ENCODE measurements at regions not wholly inside any gene's neighbourhood (a gene's known extent, or its start where the extent isn't known, plus 50 kb on each side); places are given as distances from the start of the nearest gene placed in this dataset.

DNA sequence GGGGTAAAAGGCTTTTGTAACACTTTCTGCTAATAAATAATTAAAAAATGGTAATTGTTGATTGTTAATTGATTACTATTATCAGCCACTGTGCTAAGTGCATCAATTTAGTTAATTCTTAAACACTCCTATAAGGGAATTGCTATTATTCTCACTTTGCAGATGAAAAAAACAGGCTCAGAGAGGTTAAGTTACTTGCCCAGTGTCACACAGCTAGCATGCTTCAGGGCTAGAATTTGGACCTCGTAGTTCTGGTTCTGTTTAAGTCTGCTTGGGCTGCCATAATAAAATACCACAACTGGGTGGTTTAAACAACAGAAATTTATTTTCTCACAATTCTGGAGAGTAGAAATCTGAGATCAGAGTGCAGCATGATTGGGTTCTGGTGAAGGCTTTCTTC lies 164.8 kb upstream of the TBX18 start:
- H3K36me3 ChIP-seq (ENCODE audit: control insufficient read depth, insufficient read depth, low read length) = no peaks in the 10 kb centered on the region
- DNase-seq = no peak
- no peaks in the 10 kb centered on the region for H3K4me1 ChIP-seq (ENCODE audit: control insufficient read depth, insufficient read depth, low read length)
- Mint-ChIP-seq H3K4me3 (no peak overlapping the region), H3K27ac (no peak overlapping the region), H3K4me1 (no peaks in the 10 kb centered on the region), H3K27me3 (ENCODE audit: insufficient read depth) (no peaks in the 10 kb centered on the region), H3K9me3 (no peaks in the 10 kb centered on the region), H3K36me3 (ENCODE audit: low read depth) (no peaks in the 10 kb centered on the region)
- H3K27ac ChIP-seq (ENCODE audit: low read depth, low read length) = no peak overlapping the region
- no peaks in the 10 kb centered on the region for H3K27me3 ChIP-seq (ENCODE audit: control insufficient read depth, insufficient read depth, low read length, poor library complexity, severe bottlenecking)
- H3K9ac ChIP-seq (ENCODE audit: extremely low read depth, low read length, poor library complexity, severe bottlenecking) = no peak overlapping the region
- WGBS, 2 experiments (ENCODE audit: insufficient coverage in 1 of 2, insufficient read length in 1 of 2) = 81% methylated on average over 1 of the region's 1 CpG; no CpG with 5 or more reads in 1 of the 2 experiments
- no peaks in the 10 kb centered on the region for H3K9me3 ChIP-seq (ENCODE audit: control insufficient read depth, low read length)
- H3K4me3 ChIP-seq (ENCODE audit: low read length) = no peak overlapping the region
- TF ChIP-seq, protein P1, sequence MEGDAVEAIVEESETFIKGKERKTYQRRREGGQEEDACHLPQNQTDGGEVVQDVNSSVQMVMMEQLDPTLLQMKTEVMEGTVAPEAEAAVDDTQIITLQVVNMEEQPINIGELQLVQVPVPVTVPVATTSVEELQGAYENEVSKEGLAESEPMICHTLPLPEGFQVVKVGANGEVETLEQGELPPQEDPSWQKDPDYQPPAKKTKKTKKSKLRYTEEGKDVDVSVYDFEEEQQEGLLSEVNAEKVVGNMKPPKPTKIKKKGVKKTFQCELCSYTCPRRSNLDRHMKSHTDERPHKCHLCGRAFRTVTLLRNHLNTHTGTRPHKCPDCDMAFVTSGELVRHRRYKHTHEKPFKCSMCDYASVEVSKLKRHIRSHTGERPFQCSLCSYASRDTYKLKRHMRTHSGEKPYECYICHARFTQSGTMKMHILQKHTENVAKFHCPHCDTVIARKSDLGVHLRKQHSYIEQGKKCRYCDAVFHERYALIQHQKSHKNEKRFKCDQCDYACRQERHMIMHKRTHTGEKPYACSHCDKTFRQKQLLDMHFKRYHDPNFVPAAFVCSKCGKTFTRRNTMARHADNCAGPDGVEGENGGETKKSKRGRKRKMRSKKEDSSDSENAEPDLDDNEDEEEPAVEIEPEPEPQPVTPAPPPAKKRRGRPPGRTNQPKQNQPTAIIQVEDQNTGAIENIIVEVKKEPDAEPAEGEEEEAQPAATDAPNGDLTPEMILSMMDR (conservative IDR thresholded peaks at IDR 0.05) = no peak

DNA sequence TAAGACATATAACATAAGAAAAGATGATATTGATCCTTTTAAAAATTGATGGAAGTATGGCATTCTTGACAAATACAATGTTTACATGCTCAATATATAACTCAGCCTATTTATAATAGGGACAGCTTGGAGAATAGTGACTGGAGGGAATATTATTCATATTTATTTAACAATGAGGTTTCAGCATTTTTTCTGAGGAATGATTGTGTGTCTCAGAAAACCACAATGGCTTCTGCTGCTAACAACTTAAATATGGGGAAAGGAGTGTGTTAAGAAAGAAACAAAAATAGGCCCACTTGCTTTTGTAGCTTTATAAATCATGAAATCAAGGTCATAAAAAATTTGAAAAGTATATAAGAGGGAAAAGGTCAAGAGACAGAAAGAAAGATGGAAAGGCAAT lies 163.2 kb upstream of the TBX18 start:
- H3K36me3 Mint-ChIP-seq (ENCODE audit: low read depth) = no peaks in the 10 kb centered on the region
- Histone ChIP-seq H3K4me3 (ENCODE audit: low read length) (no peak overlapping the region), H3K27ac (ENCODE audit: low read depth, low read length) (no peak overlapping the region), H3K36me3 (ENCODE audit: control insufficient read depth, insufficient read depth, low read length) (no peaks in the 10 kb centered on the region), H3K9me3 (ENCODE audit: control insufficient read depth, low read length) (no peaks in the 10 kb centered on the region), H3K27me3 (ENCODE audit: control insufficient read depth, insufficient read depth, low read length, poor library complexity, severe bottlenecking) (no peaks in the 10 kb centered on the region), H3K9ac (ENCODE audit: extremely low read depth, low read length, poor library complexity, severe bottlenecking) (no peak overlapping the region), H3K4me1 (ENCODE audit: control insufficient read depth, insufficient read depth, low read length) (no peaks in the 10 kb centered on the region)
- H3K27me3 Mint-ChIP-seq (ENCODE audit: insufficient read depth) = no peaks in the 10 kb centered on the region
- H3K4me1 Mint-ChIP-seq = no peaks in the 10 kb centered on the region
- H3K27ac Mint-ChIP-seq = no peak overlapping the region
- TF ChIP-seq, protein P1 (conservative IDR thresholded peaks at IDR 0.05) = no peak
- no peaks in the 10 kb centered on the region for H3K9me3 Mint-ChIP-seq
- H3K4me3 Mint-ChIP-seq = no peak overlapping the region
- no peak for DNase-seq

DNA sequence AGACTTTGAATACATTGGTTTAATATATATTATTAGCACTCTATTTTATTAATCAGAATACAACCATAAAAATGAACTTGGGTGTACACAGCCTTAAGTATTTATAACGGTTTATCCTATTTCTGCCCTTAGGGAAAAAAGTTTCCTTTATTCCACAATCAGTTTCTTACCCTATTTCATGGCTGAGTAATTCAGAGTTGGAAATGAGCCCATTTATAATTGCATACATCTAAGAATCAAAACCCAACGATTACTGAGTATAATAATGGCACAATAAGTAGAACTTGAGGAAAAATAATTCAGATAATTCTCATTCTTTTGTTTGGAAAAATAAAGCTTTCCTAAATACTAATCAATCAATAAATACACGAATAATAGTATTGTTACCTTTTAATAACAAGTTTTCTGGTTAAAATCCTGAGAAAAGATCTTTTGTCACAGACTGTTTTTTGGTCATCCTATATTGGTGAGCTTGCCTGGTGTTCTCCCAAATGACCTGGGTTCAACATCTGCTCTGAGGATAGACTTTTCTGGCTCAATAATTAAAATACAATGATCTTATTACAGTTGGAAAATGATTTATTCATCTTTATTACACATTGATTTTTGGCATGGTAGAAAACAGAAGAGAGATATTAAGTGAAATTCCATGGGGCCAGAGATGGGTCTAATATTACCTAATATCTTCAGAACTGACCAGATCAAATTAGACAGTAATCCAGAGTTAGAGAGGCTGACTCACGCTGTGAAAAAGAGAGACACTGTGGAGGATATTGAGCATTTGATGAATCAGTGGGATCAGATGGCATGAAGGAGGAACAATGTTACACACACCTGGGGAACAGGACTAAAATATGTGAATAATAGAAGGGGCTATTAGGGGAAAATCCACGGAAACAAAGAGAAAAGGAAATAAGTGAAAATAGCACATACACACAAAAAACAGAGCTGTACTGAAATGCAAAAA lies 162.1 kb upstream of the TBX18 start:
- no peaks in the 10 kb centered on the region for H3K4me1 ChIP-seq (ENCODE audit: control insufficient read depth, insufficient read depth, low read length)
- TF ChIP-seq, protein P1 (conservative IDR thresholded peaks at IDR 0.05) = no peak
- H3K4me1 Mint-ChIP-seq = peaks cover 2% of the 10 kb centered on the region
- H3K9ac ChIP-seq (ENCODE audit: extremely low read depth, low read length, poor library complexity, severe bottlenecking) = no peak overlapping the region
- no peaks in the 10 kb centered on the region for H3K9me3 ChIP-seq (ENCODE audit: control insufficient read depth, low read length)
- no peaks in the 10 kb centered on the region for H3K27me3 Mint-ChIP-seq (ENCODE audit: insufficient read depth)
- no peak overlapping the region for H3K4me3 Mint-ChIP-seq
- H3K4me3 ChIP-seq (ENCODE audit: low read length) = no peak overlapping the region
- no peak overlapping the region for H3K27ac ChIP-seq (ENCODE audit: low read depth, low read length)
- no peaks in the 10 kb centered on the region for H3K36me3 Mint-ChIP-seq (ENCODE audit: low read depth)
- 55 to 74% methylated on average over 2 to 5 of the region's 5 CpGs for WGBS, 2 experiments (ENCODE audit: insufficient coverage in 1 of 2, insufficient read length in 1 of 2)
- no peaks in the 10 kb centered on the region for H3K27me3 ChIP-seq (ENCODE audit: control insufficient read depth, insufficient read depth, low read length, poor library complexity, severe bottlenecking)
- H3K36me3 ChIP-seq (ENCODE audit: control insufficient read depth, insufficient read depth, low read length) = no peaks in the 10 kb centered on the region
- H3K9me3 Mint-ChIP-seq = no peaks in the 10 kb centered on the region
- no peak overlapping the region for H3K27ac Mint-ChIP-seq
- no peak for DNase-seq
